Suprapubic skin (tissue), 4 donors: ENCODE measurements at regions not wholly inside any gene's neighbourhood (a gene's known extent, or its start where the extent isn't known, plus 50 kb on each side); places are given as distances from the start of the nearest gene placed in this dataset.

Experiments
- EP300 ChIP-seq: sonication (generic); formaldehyde crosslinking; IDR thresholded peaks from one replicate; pipeline ENCODE4 v1.6.1; 2017; ENCODE audit warnings: antibody characterized with exemption
- POLR2A ChIP-seq, 2 donors: fragments of 450-650 bp; IDR thresholded peaks; one replicate each; pipeline ENCODE4 v1.6.1; 2017; ENCODE audit warnings: antibody characterized with exemption in 2 of 2, mild to moderate bottlenecking in 2 of 2, moderate library complexity in 2 of 2
- POLR2AphosphoS5 ChIP-seq, 3 donors: sonication (generic); formaldehyde crosslinking; IDR thresholded peaks; one replicate each; pipeline ENCODE4 v1.6.1; 2017; ENCODE audit warnings: antibody characterized with exemption in 3 of 3
- TF ChIP-seq, protein P1 (sequence below), 2 donors: fragments of 200-600 bp in 1 of 2; fragments of 450-650 bp in 1 of 2; sonication (generic) in 1 of 2; IDR thresholded peaks; one replicate each; pipeline ENCODE4 v1.5.1; 2016 to 2019; ENCODE audit warnings: antibody characterized with exemption in 2 of 2, mild to moderate bottlenecking in 1 of 2, moderate library complexity in 1 of 2

GRCh38 chr7:34281260-34281659 lies 375.9 kb downstream of the BMPER start:
- TF ChIP-seq, protein P1, sequence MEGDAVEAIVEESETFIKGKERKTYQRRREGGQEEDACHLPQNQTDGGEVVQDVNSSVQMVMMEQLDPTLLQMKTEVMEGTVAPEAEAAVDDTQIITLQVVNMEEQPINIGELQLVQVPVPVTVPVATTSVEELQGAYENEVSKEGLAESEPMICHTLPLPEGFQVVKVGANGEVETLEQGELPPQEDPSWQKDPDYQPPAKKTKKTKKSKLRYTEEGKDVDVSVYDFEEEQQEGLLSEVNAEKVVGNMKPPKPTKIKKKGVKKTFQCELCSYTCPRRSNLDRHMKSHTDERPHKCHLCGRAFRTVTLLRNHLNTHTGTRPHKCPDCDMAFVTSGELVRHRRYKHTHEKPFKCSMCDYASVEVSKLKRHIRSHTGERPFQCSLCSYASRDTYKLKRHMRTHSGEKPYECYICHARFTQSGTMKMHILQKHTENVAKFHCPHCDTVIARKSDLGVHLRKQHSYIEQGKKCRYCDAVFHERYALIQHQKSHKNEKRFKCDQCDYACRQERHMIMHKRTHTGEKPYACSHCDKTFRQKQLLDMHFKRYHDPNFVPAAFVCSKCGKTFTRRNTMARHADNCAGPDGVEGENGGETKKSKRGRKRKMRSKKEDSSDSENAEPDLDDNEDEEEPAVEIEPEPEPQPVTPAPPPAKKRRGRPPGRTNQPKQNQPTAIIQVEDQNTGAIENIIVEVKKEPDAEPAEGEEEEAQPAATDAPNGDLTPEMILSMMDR (IDR thresholded peaks at IDR 0.05) = no peak
- TF ChIP-seq EP300 (no peak), POLR2AphosphoS5 (IDR thresholded peaks at IDR 0.05) (no peak), POLR2A (IDR thresholded peaks at IDR 0.05) (no peak)
